MG63 (cell line): ENCODE measurements at regions not wholly inside any gene's neighbourhood (a gene's known extent, or its start where the extent isn't known, plus 50 kb on each side); places are given as distances from the start of the nearest gene placed in this dataset.

ENCODE experiments used
- DNase-seq: peaks from one replicate; pipeline ENCODE4 v3.0.0-alpha.2; 2020
- H3K27me3 ChIP-seq: fragments of 250-450 bp; sonication (Bioruptor Pico); 2 replicates; pipeline ENCODE4 v1.5.1; 2020; ENCODE audit warnings: mild to moderate bottlenecking, moderate library complexity
- H3K36me3 ChIP-seq: fragments of 250-450 bp; sonication (Bioruptor Pico); 2 replicates; pipeline ENCODE4 v1.5.1; 2020; ENCODE audit warnings: mild to moderate bottlenecking, moderate library complexity
- H3K4me3 ChIP-seq: fragments of 250-450 bp; sonication (Bioruptor Pico); 2 replicates; pipeline ENCODE4 v1.5.1; 2020; ENCODE audit warnings: mild to moderate bottlenecking, moderate library complexity
- H3K9me3 ChIP-seq: fragments of 250-450 bp; sonication (Bioruptor Pico); 2 replicates; pipeline ENCODE4 v1.5.1; 2020; ENCODE audit warnings: mild to moderate bottlenecking, moderate library complexity

- Histone ChIP-seq H3K4me3 (no peak overlapping the region), H3K9me3 (no peaks in the 10 kb centered on the region), H3K27me3 (no peaks in the 10 kb centered on the region), H3K36me3 (no peaks in the 10 kb centered on the region)
- no peak for DNase-seq
Observed at GRCh38 chrX:34859191-34859590, 83.4 kb upstream of the FAM47B start.

- Histone ChIP-seq H3K4me3 (no peak overlapping the region), H3K36me3 (no peaks in the 10 kb centered on the region), H3K27me3 (no peaks in the 10 kb centered on the region), H3K9me3 (no peaks in the 10 kb centered on the region)
- DNase-seq: no peak
Observed at GRCh38 chrX:34863906-34864305, 78.7 kb upstream of the FAM47B start.

- Histone ChIP-seq H3K9me3 (no peaks in the 10 kb centered on the region), H3K27me3 (no peaks in the 10 kb centered on the region), H3K4me3 (no peak overlapping the region), H3K36me3 (no peaks in the 10 kb centered on the region)
- no peak for DNase-seq
Observed at GRCh38 chrX:34866646-34867045, 76.0 kb upstream of the FAM47B start.

GRCh38 chrX:34868633-34869032, 74.0 kb upstream of the FAM47B start:
- Histone ChIP-seq H3K9me3 (no peaks in the 10 kb centered on the region), H3K4me3 (no peak overlapping the region), H3K36me3 (no peaks in the 10 kb centered on the region), H3K27me3 (no peaks in the 10 kb centered on the region)
- no peak for DNase-seq

- no peaks in the 10 kb centered on the region for H3K36me3 ChIP-seq
- no peaks in the 10 kb centered on the region for H3K27me3 ChIP-seq
- H3K4me3 ChIP-seq: no peak overlapping the region
- H3K9me3 ChIP-seq: no peaks in the 10 kb centered on the region
- DNase-seq: peak; percentile 2
Observed at GRCh38 chrX:34873500-34874225, 68.9 kb upstream of the FAM47B start.

GRCh38 chrX:34874763-34875162, 67.8 kb upstream of the FAM47B start:
- no peak for DNase-seq

GRCh38 chrX:34875204-34875603, 67.4 kb upstream of the FAM47B start:
- Histone ChIP-seq H3K9me3 (no peaks in the 10 kb centered on the region), H3K36me3 (no peaks in the 10 kb centered on the region), H3K4me3 (no peak overlapping the region), H3K27me3 (no peaks in the 10 kb centered on the region)
- peak; percentile 39 for DNase-seq

More at GRCh38 chrX:34874763-34875162, 67.8 kb upstream of the FAM47B start:
- Histone ChIP-seq H3K27me3 (no peaks in the 10 kb centered on the region), H3K4me3 (no peak overlapping the region), H3K9me3 (no peaks in the 10 kb centered on the region), H3K36me3 (no peaks in the 10 kb centered on the region)

GRCh38 chrX:34877436-34877835, 65.2 kb upstream of the FAM47B start:
- no peak for DNase-seq
- H3K36me3 ChIP-seq: no peaks in the 10 kb centered on the region
- no peaks in the 10 kb centered on the region for H3K27me3 ChIP-seq
- H3K4me3 ChIP-seq: no peak overlapping the region
- H3K9me3 ChIP-seq: no peaks in the 10 kb centered on the region

- no peak for DNase-seq
- no peak overlapping the region for H3K4me3 ChIP-seq
- no peaks in the 10 kb centered on the region for H3K9me3 ChIP-seq
- H3K27me3 ChIP-seq: no peaks in the 10 kb centered on the region
- H3K36me3 ChIP-seq: no peaks in the 10 kb centered on the region
Observed at GRCh38 chrX:34879346-34879745, 63.2 kb upstream of the FAM47B start.

GRCh38 chrX:34879886-34880285, 62.7 kb upstream of the FAM47B start:
- H3K9me3 ChIP-seq: no peaks in the 10 kb centered on the region
- no peak for DNase-seq
- no peak overlapping the region for H3K4me3 ChIP-seq
- no peaks in the 10 kb centered on the region for H3K36me3 ChIP-seq
- no peaks in the 10 kb centered on the region for H3K27me3 ChIP-seq

- peak; percentile 4 for DNase-seq
- Histone ChIP-seq H3K27me3 (no peaks in the 10 kb centered on the region), H3K9me3 (no peaks in the 10 kb centered on the region), H3K36me3 (no peaks in the 10 kb centered on the region), H3K4me3 (no peak overlapping the region)
Observed at GRCh38 chrX:34880656-34881055, 61.9 kb upstream of the FAM47B start.

GRCh38 chrX:34881671-34882070, 60.9 kb upstream of the FAM47B start:
- H3K4me3 ChIP-seq: no peak overlapping the region
- no peaks in the 10 kb centered on the region for H3K9me3 ChIP-seq
- no peaks in the 10 kb centered on the region for H3K27me3 ChIP-seq
- no peaks in the 10 kb centered on the region for H3K36me3 ChIP-seq
- no peak for DNase-seq

- DNase-seq: peak; percentile 9
- H3K27me3 ChIP-seq: no peaks in the 10 kb centered on the region
- H3K4me3 ChIP-seq: no peak overlapping the region
- no peaks in the 10 kb centered on the region for H3K9me3 ChIP-seq
- H3K36me3 ChIP-seq: no peaks in the 10 kb centered on the region
Observed at GRCh38 chrX:34884817-34885216, 57.8 kb upstream of the FAM47B start.

- DNase-seq: no peak
- no peaks in the 10 kb centered on the region for H3K36me3 ChIP-seq
- no peaks in the 10 kb centered on the region for H3K9me3 ChIP-seq
- H3K27me3 ChIP-seq: no peaks in the 10 kb centered on the region
- H3K4me3 ChIP-seq: no peak overlapping the region
Observed at GRCh38 chrX:34886011-34886410, 56.6 kb upstream of the FAM47B start.

GRCh38 chrX:34891391-34891790, 51.2 kb upstream of the FAM47B start:
- Histone ChIP-seq H3K4me3 (no peak overlapping the region), H3K9me3 (no peaks in the 10 kb centered on the region), H3K36me3 (no peaks in the 10 kb centered on the region), H3K27me3 (no peaks in the 10 kb centered on the region)
- no peak for DNase-seq
